Endothelial cell of umbilical vein (primary cell): ENCODE measurements at regions not wholly inside any gene's neighbourhood (a gene's known extent, or its start where the extent isn't known, plus 50 kb on each side); places are given as distances from the start of the nearest gene placed in this dataset.

Experiments
- BruUV-seq: library from RNA; stranded (reverse); fragments of 400-500 nt; replicated peaks from 2 replicates; lab custom pipeline; 2021; lab: Mats Ljungman, UMichigan
- CTCF ChIA-PET: fragments of 300-600, 350-600 bp; sonication (Branson Sonifier 250); formaldehyde crosslinking; loops from one replicate; lab custom pipeline; 2021; ENCODE audit warnings: antibody characterized with exemption, inconsistent platforms; lab: Charles Lee
- POLR2A ChIA-PET: fragments of 300-600, 350-600 bp; sonication (Branson Sonifier 250); formaldehyde crosslinking; loops from one replicate; lab custom pipeline; 2021; ENCODE audit warnings: antibody characterized with exemption, inconsistent platforms; lab: Charles Lee
- DNase-seq: peaks from one replicate; pipeline ENCODE4 v3.0.0-alpha.2; 2011; ENCODE audit warnings: low read depth, low spot score
- FAIRE-seq: peaks from 2 replicates; lab custom pipeline; 2011; peaks lifted over from hg19 to GRCh38; lab: Jason Lieb, UNC
- H2AFZ ChIP-seq: 2 replicates; pipeline ENCODE4 v1.6.0; 2012; ENCODE audit warnings: low read depth, low read length, control low read depth, inconsistent platforms
- H3K27ac ChIP-seq: 2 replicates; pipeline ENCODE4 v1.5.1; 2011; ENCODE audit warnings: low read depth, mild to moderate bottlenecking, control low read depth, low read length, moderate library complexity; ENCODE audit not compliant: insufficient read depth
- H3K27me3 ChIP-seq, 2 experiments: 2 replicates each; pipeline versions ENCODE4 v1.6.0 to v1.6.1; 2011; ENCODE audit warnings: low read length in 2 of 2, mixed read lengths in 1 of 2; ENCODE audit not compliant: control insufficient read depth in 2 of 2, insufficient read depth in 2 of 2
- H3K36me3 ChIP-seq, 2 experiments: 2 replicates in 1 of 2; 3 replicates in 1 of 2; pipeline ENCODE4 v1.5.1; 2011; ENCODE audit warnings: low read length in 2 of 2, mild to moderate bottlenecking in 1 of 2, moderate library complexity in 1 of 2; ENCODE audit not compliant: control insufficient read depth in 2 of 2, insufficient read depth in 2 of 2; ENCODE audit errors: extremely low read depth in 1 of 2
- H3K4me1 ChIP-seq: 3 replicates; pipeline ENCODE4 v1.5.1; 2011; ENCODE audit warnings: mild to moderate bottlenecking, low read length; ENCODE audit not compliant: control insufficient read depth, insufficient read depth; ENCODE audit errors: extremely low read depth
- H3K4me2 ChIP-seq: 2 replicates; pipeline ENCODE4 v1.6.1; 2011; ENCODE audit warnings: low read length, control low read depth, mixed read lengths; ENCODE audit not compliant: insufficient read depth
- H3K4me3 ChIP-seq, 3 experiments: fragments of 200-600 bp in 1 of 3; sonication (generic), shearing (Covaris generic) in 1 of 3; replicated peaks in 1 of 3; 2 replicates each; pipeline ENCODE4 v1.5.1; 2011 to 2016; ENCODE audit warnings: control low read depth in 3 of 3, low read length in 3 of 3, mild to moderate bottlenecking in 2 of 3, inconsistent platforms in 1 of 3, low read depth in 1 of 3, moderate library complexity in 1 of 3; ENCODE audit not compliant: insufficient read depth in 1 of 3
- H3K79me2 ChIP-seq: 2 replicates; pipeline ENCODE4 v1.6.0; 2012; ENCODE audit warnings: low read length, inconsistent platforms; ENCODE audit not compliant: control insufficient read depth, insufficient read depth
- H3K9ac ChIP-seq: replicated peaks from 2 replicates; pipeline ENCODE3; 2011; ENCODE audit warnings: low read length, control low read depth; ENCODE audit not compliant: insufficient read depth; ENCODE audit errors: extremely low read depth
- H3K9me1 ChIP-seq: replicated peaks from 3 replicates; pipeline ENCODE4 v1.6.0; 2011; ENCODE audit warnings: mild to moderate bottlenecking, low read length; ENCODE audit not compliant: control insufficient read depth, insufficient read depth; ENCODE audit errors: extremely low read depth
- H3K9me3 ChIP-seq: replicated peaks from 2 replicates; pipeline ENCODE4 v1.5.1; 2012; ENCODE audit warnings: low read length, inconsistent platforms; ENCODE audit not compliant: control insufficient read depth, insufficient read depth
- H4K20me1 ChIP-seq: replicated peaks from 2 replicates; pipeline ENCODE3; 2011; ENCODE audit warnings: mild to moderate bottlenecking, low read length; ENCODE audit not compliant: control insufficient read depth, insufficient read depth; ENCODE audit errors: extremely low read depth
- CTCF ChIP-seq, 2 donors: IDR thresholded peaks; 1 replicate in 1 of 2; 2 replicates in 1 of 2; pipeline ENCODE4 v1.5.1; 2011; ENCODE audit warnings: low read length in 2 of 2, mild to moderate bottlenecking in 2 of 2, moderate library complexity in 2 of 2, control low read depth in 1 of 2, inconsistent platforms in 1 of 2, low read depth in 1 of 2; ENCODE audit not compliant: insufficient read depth in 1 of 2; ENCODE audit errors: extremely low read depth in 1 of 2
- EZH2 ChIP-seq: IDR thresholded peaks from 2 replicates; pipeline ENCODE4 v1.6.1; 2012; ENCODE audit warnings: borderline replicate concordance, low read depth, mild to moderate bottlenecking, moderate library complexity, low read length, inconsistent platforms; ENCODE audit not compliant: severe bottlenecking
- FOS ChIP-seq: IDR thresholded peaks from 2 replicates; pipeline ENCODE4 v1.6.1; 2011; ENCODE audit warnings: mild to moderate bottlenecking, low read length, moderate library complexity, borderline replicate concordance; ENCODE audit not compliant: insufficient read depth
- GATA2 ChIP-seq: IDR thresholded peaks from 2 replicates; pipeline ENCODE4 v1.7.0; 2011; ENCODE audit warnings: low read depth, mild to moderate bottlenecking, moderate library complexity, mixed read lengths, low read length; ENCODE audit not compliant: insufficient read length, insufficient read depth
- JUN ChIP-seq: IDR thresholded peaks from 2 replicates; pipeline ENCODE4 v1.6.1; 2011; ENCODE audit warnings: borderline replicate concordance, low read depth; ENCODE audit not compliant: insufficient read length, insufficient read depth
- MAX ChIP-seq: IDR thresholded peaks from 2 replicates; pipeline ENCODE4 v1.6.1; 2011; ENCODE audit not compliant: insufficient read depth, insufficient read length
- MYC ChIP-seq: IDR thresholded peaks from one replicate; pipeline ENCODE4 v1.6.1; 2011; ENCODE audit warnings: mild to moderate bottlenecking, low read depth, low read length
- POLR2A ChIP-seq: IDR thresholded peaks from 2 replicates; pipeline ENCODE4 v1.6.1; 2012; ENCODE audit warnings: low read depth, mild to moderate bottlenecking, control low read depth, low read length
- POLR2AphosphoS5 ChIP-seq: IDR thresholded peaks from 2 replicates; pipeline ENCODE4 v1.6.1; 2012; ENCODE audit warnings: low read depth, mild to moderate bottlenecking, control low read depth, low read length, moderate library complexity; ENCODE audit not compliant: insufficient read depth
- dilution Hi-C: fragments of 300-500 bp; cut with MboI; formaldehyde crosslinking; loops from one replicate; pipeline ENCODE4 v1.15.0; 2019; ENCODE audit warnings: low sequenced_read_pairs; ENCODE audit not compliant: extremely low pct_ligation_motif_present
- intact Hi-C: fragments of 100-400 bp; cut with micrococcal nuclease; formaldehyde crosslinking; loops from one replicate; pipeline ENCODE4 v1.10.0; 2022

GRCh38 chr13:48892688-48893075 lies 83.0 kb upstream of the FNDC3A start:
- H3K9me3 ChIP-seq = no peaks in the 10 kb centered on the region
- H3K79me2 ChIP-seq = no peaks in the 10 kb centered on the region
- BruUV-seq = TSS peak; percentile 64
- DNase-seq (no peak), FAIRE-seq (no peak)
- H3K9me1 ChIP-seq = no peaks in the 10 kb centered on the region
- POLR2A ChIA-PET = no interaction called here
- CTCF ChIA-PET = interaction anchor here (1.6 kb wide), 1 partner anchor 37 kb away, joined by 5 read pairs; no protein-coding TSS in a partner anchor
- no peaks in the 10 kb centered on the region for H3K27me3 ChIP-seq
- no peak overlapping the region for H3K4me3 ChIP-seq
- peak overlapping the region; percentile 30 for H3K4me2 ChIP-seq
- no peak overlapping the region for H3K9ac ChIP-seq
- no peaks in the 10 kb centered on the region for H4K20me1 ChIP-seq
- no peaks in the 10 kb centered on the region for H3K36me3 ChIP-seq
- no peak overlapping the region for H2AFZ ChIP-seq
- H3K4me1 ChIP-seq = peaks cover 27% of the 10 kb centered on the region
- peak overlapping the region; percentile 74 for H3K27ac ChIP-seq
- intact Hi-C loops (loop anchor here (1.0 to 5.0 kb wide), 3 partner anchors 40 to 206 kb away; partner anchors contain the start of gene FNDC3A), dilution Hi-C loops (no loop called here)
- TF ChIP-seq JUN (no peak), MAX (no peak), POLR2A (no peak), EZH2 (no peak), MYC (no peak)

- dilution Hi-C loops = no loop called here
- H3K4me2 ChIP-seq = no peak overlapping the region
- DNase-seq = peak; percentile 53
- H4K20me1 ChIP-seq = no peaks in the 10 kb centered on the region
- H2AFZ ChIP-seq = no peak overlapping the region
- FAIRE-seq = peak; percentile 78
- no peaks in the 10 kb centered on the region for H3K36me3 ChIP-seq
- H3K9me3 ChIP-seq = no peaks in the 10 kb centered on the region
- CTCF ChIA-PET = interaction anchor here (1.0 to 1.3 kb wide), 2 partner anchors 13 to 32 kb away, joined by 4 to 5 read pairs; no protein-coding TSS in a partner anchor
- intact Hi-C loops = no loop called here
- no peak overlapping the region for H3K9ac ChIP-seq
- peaks cover 22% of the 10 kb centered on the region for H3K4me1 ChIP-seq
- H3K27me3 ChIP-seq = no peaks in the 10 kb centered on the region
- H3K27ac ChIP-seq = no peak overlapping the region
- H3K79me2 ChIP-seq = no peaks in the 10 kb centered on the region
- no peak overlapping the region for H3K4me3 ChIP-seq
- no TSS peak for BruUV-seq
- POLR2A ChIA-PET = interaction anchor here (0.6 kb wide), 1 partner anchor 487 kb away, joined by 11 read pairs; no protein-coding TSS in a partner anchor
- TF ChIP-seq MAX = no peak
- TF ChIP-seq POLR2A = no peak
- peak; percentile 66 for TF ChIP-seq JUN
- no peak for TF ChIP-seq CTCF (IDR thresholded peaks at IDR 0.05; ENCODE audit: extremely low read depth in 1 of 2, insufficient read depth in 1 of 2, low read depth in 1 of 2, low read length in 2 of 2)
- peak; percentile 77 for TF ChIP-seq GATA2
- no peak for TF ChIP-seq EZH2
- TF ChIP-seq POLR2AphosphoS5 = no peak
- TF ChIP-seq MYC = no peak
- peak; percentile 76 for TF ChIP-seq FOS
- no peaks in the 10 kb centered on the region for H3K9me1 ChIP-seq
These were observed 79.4 kb upstream of the FNDC3A start for GRCh38 chr13:48896312-48896711.
